ENCODE measurements at regions not wholly inside any gene's neighbourhood (a gene's known extent, or its start where the extent isn't known, plus 50 kb on each side); places are given as distances from the start of the nearest gene placed in this dataset.

GRCh38 chr12:73125148-73125547, 853.0 kb downstream of the TRHDE start:
- TF ChIP-seq TAF1 (IDR thresholded peaks at IDR 0.05; ENCODE audit: low read depth) (no peak), EZH2 (IDR thresholded peaks at IDR 0.05; ENCODE audit: borderline replicate concordance, insufficient read depth, low read length, poor library complexity, severe bottlenecking) (no peak), POLR2AphosphoS5 (IDR thresholded peaks at IDR 0.05) (no peak), EP300 (conservative IDR thresholded peaks at IDR 0.05; ENCODE audit: poor library complexity, severe bottlenecking) (no peak), SMC3 (conservative IDR thresholded peaks at IDR 0.05; ENCODE audit: poor library complexity) (no peak), RAD21 (conservative IDR thresholded peaks at IDR 0.05) (no peak), MXI1 (conservative IDR thresholded peaks at IDR 0.05; ENCODE audit: poor library complexity, severe bottlenecking) (no peak)
- TF ChIP-seq, protein P1, sequence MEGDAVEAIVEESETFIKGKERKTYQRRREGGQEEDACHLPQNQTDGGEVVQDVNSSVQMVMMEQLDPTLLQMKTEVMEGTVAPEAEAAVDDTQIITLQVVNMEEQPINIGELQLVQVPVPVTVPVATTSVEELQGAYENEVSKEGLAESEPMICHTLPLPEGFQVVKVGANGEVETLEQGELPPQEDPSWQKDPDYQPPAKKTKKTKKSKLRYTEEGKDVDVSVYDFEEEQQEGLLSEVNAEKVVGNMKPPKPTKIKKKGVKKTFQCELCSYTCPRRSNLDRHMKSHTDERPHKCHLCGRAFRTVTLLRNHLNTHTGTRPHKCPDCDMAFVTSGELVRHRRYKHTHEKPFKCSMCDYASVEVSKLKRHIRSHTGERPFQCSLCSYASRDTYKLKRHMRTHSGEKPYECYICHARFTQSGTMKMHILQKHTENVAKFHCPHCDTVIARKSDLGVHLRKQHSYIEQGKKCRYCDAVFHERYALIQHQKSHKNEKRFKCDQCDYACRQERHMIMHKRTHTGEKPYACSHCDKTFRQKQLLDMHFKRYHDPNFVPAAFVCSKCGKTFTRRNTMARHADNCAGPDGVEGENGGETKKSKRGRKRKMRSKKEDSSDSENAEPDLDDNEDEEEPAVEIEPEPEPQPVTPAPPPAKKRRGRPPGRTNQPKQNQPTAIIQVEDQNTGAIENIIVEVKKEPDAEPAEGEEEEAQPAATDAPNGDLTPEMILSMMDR (IDR thresholded peaks at IDR 0.05; ENCODE audit: poor library complexity, severe bottlenecking) = no peak
- TF ChIP-seq, protein P2, sequence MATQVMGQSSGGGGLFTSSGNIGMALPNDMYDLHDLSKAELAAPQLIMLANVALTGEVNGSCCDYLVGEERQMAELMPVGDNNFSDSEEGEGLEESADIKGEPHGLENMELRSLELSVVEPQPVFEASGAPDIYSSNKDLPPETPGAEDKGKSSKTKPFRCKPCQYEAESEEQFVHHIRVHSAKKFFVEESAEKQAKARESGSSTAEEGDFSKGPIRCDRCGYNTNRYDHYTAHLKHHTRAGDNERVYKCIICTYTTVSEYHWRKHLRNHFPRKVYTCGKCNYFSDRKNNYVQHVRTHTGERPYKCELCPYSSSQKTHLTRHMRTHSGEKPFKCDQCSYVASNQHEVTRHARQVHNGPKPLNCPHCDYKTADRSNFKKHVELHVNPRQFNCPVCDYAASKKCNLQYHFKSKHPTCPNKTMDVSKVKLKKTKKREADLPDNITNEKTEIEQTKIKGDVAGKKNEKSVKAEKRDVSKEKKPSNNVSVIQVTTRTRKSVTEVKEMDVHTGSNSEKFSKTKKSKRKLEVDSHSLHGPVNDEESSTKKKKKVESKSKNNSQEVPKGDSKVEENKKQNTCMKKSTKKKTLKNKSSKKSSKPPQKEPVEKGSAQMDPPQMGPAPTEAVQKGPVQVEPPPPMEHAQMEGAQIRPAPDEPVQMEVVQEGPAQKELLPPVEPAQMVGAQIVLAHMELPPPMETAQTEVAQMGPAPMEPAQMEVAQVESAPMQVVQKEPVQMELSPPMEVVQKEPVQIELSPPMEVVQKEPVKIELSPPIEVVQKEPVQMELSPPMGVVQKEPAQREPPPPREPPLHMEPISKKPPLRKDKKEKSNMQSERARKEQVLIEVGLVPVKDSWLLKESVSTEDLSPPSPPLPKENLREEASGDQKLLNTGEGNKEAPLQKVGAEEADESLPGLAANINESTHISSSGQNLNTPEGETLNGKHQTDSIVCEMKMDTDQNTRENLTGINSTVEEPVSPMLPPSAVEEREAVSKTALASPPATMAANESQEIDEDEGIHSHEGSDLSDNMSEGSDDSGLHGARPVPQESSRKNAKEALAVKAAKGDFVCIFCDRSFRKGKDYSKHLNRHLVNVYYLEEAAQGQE (IDR thresholded peaks at IDR 0.05; ENCODE audit: borderline replicate concordance) = no peak

Data from neural cell (in vitro differentiated cells).